Astrocyte (in vitro differentiated cells and primary cell): ENCODE measurements at regions not wholly inside any gene's neighbourhood (a gene's known extent, or its start where the extent isn't known, plus 50 kb on each side); places are given as distances from the start of the nearest gene placed in this dataset.
"Not testable (repeated sequence)": the region's sequence is repeated elsewhere in the genome, so short reads cannot be mapped to it uniquely, and the experiment has no call there.

ENCODE experiments used
- DNase-seq: peaks from one replicate; pipeline ENCODE4 v3.0.0-alpha.2; 2010; ENCODE audit warnings: low read depth
- FAIRE-seq: peaks from 2 replicates; lab custom pipeline; 2011; peaks lifted over from hg19 to GRCh38; lab: Jason Lieb, UNC
- H2AFZ ChIP-seq: 2 replicates; pipeline ENCODE4 v1.6.0; 2012; ENCODE audit warnings: low read depth, low read length, inconsistent platforms
- H3K27ac ChIP-seq: 2 replicates; pipeline ENCODE4 v1.5.1; 2011; ENCODE audit warnings: low read depth, low read length, inconsistent platforms
- H3K27me3 ChIP-seq: 2 replicates; pipeline ENCODE4 v1.6.0; 2011; ENCODE audit warnings: low read length, inconsistent platforms; ENCODE audit not compliant: insufficient read depth
- H3K36me3 ChIP-seq: 2 replicates; pipeline ENCODE4 v1.5.1; 2011; ENCODE audit warnings: low read length, inconsistent platforms; ENCODE audit not compliant: insufficient read depth
- H3K4me1 ChIP-seq: 2 replicates; pipeline ENCODE4 v1.5.1; 2011; ENCODE audit warnings: low read length, inconsistent platforms; ENCODE audit not compliant: insufficient read depth
- H3K4me2 ChIP-seq: 2 replicates; pipeline ENCODE4 v1.6.0; 2012; ENCODE audit warnings: low read length, inconsistent platforms
- H3K4me3 ChIP-seq: 2 replicates; pipeline ENCODE4 v1.5.1; 2011; ENCODE audit warnings: low read depth, mild to moderate bottlenecking, low read length, inconsistent platforms; ENCODE audit not compliant: insufficient read depth
- H3K79me2 ChIP-seq: 2 replicates; pipeline ENCODE4 v1.6.0; 2012; ENCODE audit warnings: mild to moderate bottlenecking, low read length, inconsistent platforms; ENCODE audit not compliant: insufficient read depth
- H3K9ac ChIP-seq: 2 replicates; pipeline ENCODE4 v1.6.0; 2012; ENCODE audit warnings: mild to moderate bottlenecking, low read length, inconsistent platforms
- H3K9me3 ChIP-seq: 2 replicates; pipeline ENCODE4 v1.5.1; 2012; ENCODE audit warnings: low read depth, mild to moderate bottlenecking, low read length, inconsistent platforms; ENCODE audit not compliant: insufficient read depth
- H4K20me1 ChIP-seq: 2 replicates; pipeline ENCODE4 v1.6.0; 2012; ENCODE audit warnings: low read length, inconsistent platforms; ENCODE audit not compliant: insufficient read depth
- H3K27ac Mint-ChIP-seq: one replicate; pipeline ENCODE4 v1.8.0; 2021; ENCODE audit warnings: mild to moderate bottlenecking, mixed read lengths; ENCODE audit not compliant: unreplicated experiment
- H3K27me3 Mint-ChIP-seq: one replicate; pipeline ENCODE4 v1.8.0; 2021; ENCODE audit warnings: low read depth, mixed read lengths; ENCODE audit not compliant: unreplicated experiment
- H3K36me3 Mint-ChIP-seq: one replicate; pipeline ENCODE4 v1.8.0; 2021; ENCODE audit warnings: low read depth, mixed read lengths; ENCODE audit not compliant: unreplicated experiment
- H3K4me1 Mint-ChIP-seq: one replicate; pipeline ENCODE4 v1.8.0; 2021; ENCODE audit warnings: low read depth, mixed read lengths; ENCODE audit not compliant: unreplicated experiment
- H3K4me3 Mint-ChIP-seq: one replicate; pipeline ENCODE4 v1.8.0; 2021; ENCODE audit warnings: mild to moderate bottlenecking, moderate library complexity, mixed read lengths; ENCODE audit not compliant: unreplicated experiment
- H3K9me3 Mint-ChIP-seq: one replicate; pipeline ENCODE4 v1.8.0; 2021; ENCODE audit warnings: mild to moderate bottlenecking, mixed read lengths; ENCODE audit not compliant: unreplicated experiment
- EZH2 ChIP-seq: IDR thresholded peaks from 2 replicates; pipeline ENCODE4 v1.6.1; 2012; ENCODE audit warnings: mild to moderate bottlenecking, low read length, inconsistent platforms; ENCODE audit not compliant: insufficient read depth
- TF ChIP-seq, protein P1 (sequence below): IDR thresholded peaks from 2 replicates; pipeline ENCODE4 v1.5.1; 2011; ENCODE audit warnings: low read depth, mild to moderate bottlenecking, inconsistent platforms, low read length, moderate library complexity; ENCODE audit not compliant: insufficient read depth

DNA sequence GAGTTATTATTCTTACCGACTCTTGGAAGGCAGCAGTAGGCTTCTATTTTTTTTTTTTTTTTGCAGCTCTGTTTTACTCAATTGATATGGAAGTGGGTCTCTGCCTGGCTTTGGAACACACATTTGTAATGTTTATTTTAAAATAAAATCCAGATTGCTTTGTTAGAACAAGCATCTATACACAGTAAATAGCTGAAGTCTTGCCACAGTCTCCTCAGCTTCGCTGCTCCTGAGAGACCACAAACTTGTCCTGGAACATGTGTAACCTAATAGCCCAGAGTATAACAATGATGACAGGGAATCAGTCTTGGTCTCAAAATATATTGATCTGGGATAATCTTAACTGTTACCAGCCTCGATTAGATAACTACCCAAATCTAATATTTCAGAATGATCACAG lies 299.8 kb upstream of the NOX3 start:
- Histone ChIP-seq H3K4me1 (no peaks in the 10 kb centered on the region), H3K36me3 (no peaks in the 10 kb centered on the region), H3K27me3 (no peaks in the 10 kb centered on the region), H3K4me3 (no peak overlapping the region), H3K4me2 (no peak overlapping the region), H4K20me1 (no peaks in the 10 kb centered on the region), H3K9ac (no peak overlapping the region), H2AFZ (no peak overlapping the region), H3K79me2 (no peaks in the 10 kb centered on the region), H3K27ac (no peak overlapping the region), H3K9me3 (no peaks in the 10 kb centered on the region)
- H3K36me3 Mint-ChIP-seq: no peaks in the 10 kb centered on the region
- peaks cover 15% of the 10 kb centered on the region for H3K9me3 Mint-ChIP-seq
- no peaks in the 10 kb centered on the region for H3K27me3 Mint-ChIP-seq
- no peak overlapping the region for H3K4me3 Mint-ChIP-seq
- H3K27ac Mint-ChIP-seq: no peak overlapping the region
- H3K4me1 Mint-ChIP-seq: no peaks in the 10 kb centered on the region
- TF ChIP-seq, protein P1, sequence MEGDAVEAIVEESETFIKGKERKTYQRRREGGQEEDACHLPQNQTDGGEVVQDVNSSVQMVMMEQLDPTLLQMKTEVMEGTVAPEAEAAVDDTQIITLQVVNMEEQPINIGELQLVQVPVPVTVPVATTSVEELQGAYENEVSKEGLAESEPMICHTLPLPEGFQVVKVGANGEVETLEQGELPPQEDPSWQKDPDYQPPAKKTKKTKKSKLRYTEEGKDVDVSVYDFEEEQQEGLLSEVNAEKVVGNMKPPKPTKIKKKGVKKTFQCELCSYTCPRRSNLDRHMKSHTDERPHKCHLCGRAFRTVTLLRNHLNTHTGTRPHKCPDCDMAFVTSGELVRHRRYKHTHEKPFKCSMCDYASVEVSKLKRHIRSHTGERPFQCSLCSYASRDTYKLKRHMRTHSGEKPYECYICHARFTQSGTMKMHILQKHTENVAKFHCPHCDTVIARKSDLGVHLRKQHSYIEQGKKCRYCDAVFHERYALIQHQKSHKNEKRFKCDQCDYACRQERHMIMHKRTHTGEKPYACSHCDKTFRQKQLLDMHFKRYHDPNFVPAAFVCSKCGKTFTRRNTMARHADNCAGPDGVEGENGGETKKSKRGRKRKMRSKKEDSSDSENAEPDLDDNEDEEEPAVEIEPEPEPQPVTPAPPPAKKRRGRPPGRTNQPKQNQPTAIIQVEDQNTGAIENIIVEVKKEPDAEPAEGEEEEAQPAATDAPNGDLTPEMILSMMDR: no peak
- no peak for TF ChIP-seq EZH2
- no peak for DNase-seq
- no peak for FAIRE-seq

GRCh38 chr6:155748778-155749177 lies 293.1 kb upstream of the NOX3 start:
- H3K27me3 ChIP-seq, H3K9ac ChIP-seq, FAIRE-seq, H3K36me3 ChIP-seq, H3K9me3 ChIP-seq, H3K27me3 Mint-ChIP-seq, DNase-seq, H3K4me1 Mint-ChIP-seq, H3K27ac Mint-ChIP-seq, H3K4me1 ChIP-seq, H4K20me1 ChIP-seq, H3K4me3 Mint-ChIP-seq, H3K36me3 Mint-ChIP-seq, H2AFZ ChIP-seq, H3K4me3 ChIP-seq, H3K27ac ChIP-seq, H3K4me2 ChIP-seq, H3K79me2 ChIP-seq: not testable (repeated sequence)
- H3K9me3 Mint-ChIP-seq: peaks cover 11% of the 10 kb centered on the region

GRCh38 chr6:155747491-155747890 lies 291.9 kb upstream of the NOX3 start:
- DNase-seq: no peak
- no peak overlapping the region for H3K4me2 ChIP-seq
- H3K4me1 Mint-ChIP-seq: peaks cover 10% of the 10 kb centered on the region
- peaks cover 7% of the 10 kb centered on the region for H3K9me3 Mint-ChIP-seq
- H3K9me3 ChIP-seq: no peaks in the 10 kb centered on the region
- no peak overlapping the region for H3K27ac Mint-ChIP-seq
- no peaks in the 10 kb centered on the region for H3K27me3 ChIP-seq
- H3K27me3 Mint-ChIP-seq: no peaks in the 10 kb centered on the region
- H3K27ac ChIP-seq: no peak overlapping the region
- no peak overlapping the region for H3K9ac ChIP-seq
- H3K4me3 Mint-ChIP-seq: no peak overlapping the region
- H4K20me1 ChIP-seq: no peaks in the 10 kb centered on the region
- no peaks in the 10 kb centered on the region for H3K36me3 ChIP-seq
- H3K36me3 Mint-ChIP-seq: no peaks in the 10 kb centered on the region
- no peak overlapping the region for H3K4me3 ChIP-seq
- H3K79me2 ChIP-seq: no peaks in the 10 kb centered on the region
- H3K4me1 ChIP-seq: no peaks in the 10 kb centered on the region
- TF ChIP-seq EZH2: no peak
- TF ChIP-seq, protein P1: no peak
- no peak overlapping the region for H2AFZ ChIP-seq
- no peak for FAIRE-seq
